Calu3 (cell line): ENCODE measurements at regions not wholly inside any gene's neighbourhood (a gene's known extent, or its start where the extent isn't known, plus 50 kb on each side); places are given as distances from the start of the nearest gene placed in this dataset.

ENCODE experiments used
- BruUV-seq: library from RNA; stranded (reverse); fragments of 400-500 nt; replicated peaks from 2 replicates; lab custom pipeline; 2021; lab: Mats Ljungman, UMichigan
- CTCF ChIA-PET: fragments of 300-600 bp; sonication (Branson Sonifier 250); formaldehyde crosslinking; loops from one replicate; lab custom pipeline; 2022; ENCODE audit warnings: antibody characterized with exemption; lab: Charles Lee
- DNase-seq: peaks from one replicate; pipeline ENCODE4 v3.0.0; 2022
- H3K27ac Mint-ChIP-seq: one replicate; pipeline ENCODE4 v1.8.0; 2022; ENCODE audit warnings: mixed read lengths; ENCODE audit not compliant: unreplicated experiment
- H3K27me3 Mint-ChIP-seq: one replicate; pipeline ENCODE4 v1.8.0; 2022; ENCODE audit warnings: mixed read lengths; ENCODE audit not compliant: unreplicated experiment
- H3K36me3 Mint-ChIP-seq: one replicate; pipeline ENCODE4 v1.8.0; 2022; ENCODE audit warnings: mild to moderate bottlenecking, moderate library complexity, mixed read lengths; ENCODE audit not compliant: insufficient read depth, unreplicated experiment
- H3K4me1 Mint-ChIP-seq: one replicate; pipeline ENCODE4 v1.8.0; 2022; ENCODE audit warnings: mild to moderate bottlenecking, low read depth, mixed read lengths; ENCODE audit not compliant: unreplicated experiment
- H3K4me3 Mint-ChIP-seq: one replicate; pipeline ENCODE4 v1.8.0; 2022; ENCODE audit warnings: mild to moderate bottlenecking, low read depth, moderate library complexity, mixed read lengths; ENCODE audit not compliant: unreplicated experiment
- H3K9me3 Mint-ChIP-seq: one replicate; pipeline ENCODE4 v1.8.0; 2022; ENCODE audit warnings: low read depth, mixed read lengths; ENCODE audit not compliant: unreplicated experiment
- intact Hi-C: fragments of 100-400 bp; cut with micrococcal nuclease; formaldehyde crosslinking; loops from one replicate; pipeline ENCODE4 v1.10.0; 2022; ENCODE audit not compliant: unreplicated experiment
- TF ChIP-seq, protein P1 (sequence below): fragments of 200-600 bp; IDR thresholded peaks from one replicate; pipeline ENCODE4 v1.8.0; 2022; ENCODE audit warnings: antibody characterized with exemption; ENCODE audit not compliant: unreplicated experiment

GRCh38 chr18:60062396-60062795, 162.6 kb downstream of the PMAIP1 start:
- H3K4me1 Mint-ChIP-seq: no peaks in the 10 kb centered on the region
- BruUV-seq: no TSS peak
- no peaks in the 10 kb centered on the region for H3K27me3 Mint-ChIP-seq
- no peaks in the 10 kb centered on the region for H3K36me3 Mint-ChIP-seq
- intact Hi-C loops: no loop called here
- DNase-seq: no peak
- TF ChIP-seq, protein P1, sequence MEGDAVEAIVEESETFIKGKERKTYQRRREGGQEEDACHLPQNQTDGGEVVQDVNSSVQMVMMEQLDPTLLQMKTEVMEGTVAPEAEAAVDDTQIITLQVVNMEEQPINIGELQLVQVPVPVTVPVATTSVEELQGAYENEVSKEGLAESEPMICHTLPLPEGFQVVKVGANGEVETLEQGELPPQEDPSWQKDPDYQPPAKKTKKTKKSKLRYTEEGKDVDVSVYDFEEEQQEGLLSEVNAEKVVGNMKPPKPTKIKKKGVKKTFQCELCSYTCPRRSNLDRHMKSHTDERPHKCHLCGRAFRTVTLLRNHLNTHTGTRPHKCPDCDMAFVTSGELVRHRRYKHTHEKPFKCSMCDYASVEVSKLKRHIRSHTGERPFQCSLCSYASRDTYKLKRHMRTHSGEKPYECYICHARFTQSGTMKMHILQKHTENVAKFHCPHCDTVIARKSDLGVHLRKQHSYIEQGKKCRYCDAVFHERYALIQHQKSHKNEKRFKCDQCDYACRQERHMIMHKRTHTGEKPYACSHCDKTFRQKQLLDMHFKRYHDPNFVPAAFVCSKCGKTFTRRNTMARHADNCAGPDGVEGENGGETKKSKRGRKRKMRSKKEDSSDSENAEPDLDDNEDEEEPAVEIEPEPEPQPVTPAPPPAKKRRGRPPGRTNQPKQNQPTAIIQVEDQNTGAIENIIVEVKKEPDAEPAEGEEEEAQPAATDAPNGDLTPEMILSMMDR: no peak
- CTCF ChIA-PET: no interaction called here
- H3K27ac Mint-ChIP-seq: no peak overlapping the region
- peaks cover 3% of the 10 kb centered on the region for H3K9me3 Mint-ChIP-seq
- H3K4me3 Mint-ChIP-seq: no peak overlapping the region

DNA sequence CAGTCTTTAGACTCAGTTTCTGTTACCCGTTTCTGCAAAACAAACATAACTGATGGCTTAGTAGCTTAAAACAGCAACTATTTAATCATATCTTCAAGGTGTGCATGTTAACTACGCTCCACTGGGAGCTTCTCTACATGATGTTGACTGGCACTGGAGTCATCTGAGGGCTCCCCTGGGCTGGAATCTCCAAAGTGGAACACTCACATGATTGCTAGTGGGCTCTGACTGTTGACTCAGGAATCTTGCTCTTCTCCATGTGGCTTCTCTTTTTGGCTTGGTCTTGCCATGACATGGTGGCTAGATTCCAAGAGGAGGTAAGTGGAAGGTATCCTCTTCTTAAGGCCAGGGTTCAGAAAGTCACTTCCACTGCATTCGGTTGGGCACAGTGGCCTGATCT, 160.8 kb downstream of the PMAIP1 start:
- no TSS peak for BruUV-seq
- CTCF ChIA-PET: no interaction called here
- TF ChIP-seq, protein P1: no peak
- Mint-ChIP-seq H3K36me3 (no peaks in the 10 kb centered on the region), H3K4me1 (no peaks in the 10 kb centered on the region), H3K27ac (no peak overlapping the region), H3K4me3 (no peak overlapping the region), H3K27me3 (no peaks in the 10 kb centered on the region), H3K9me3 (peaks cover 6% of the 10 kb centered on the region)
- DNase-seq: no peak
- intact Hi-C loops: no loop called here

DNA sequence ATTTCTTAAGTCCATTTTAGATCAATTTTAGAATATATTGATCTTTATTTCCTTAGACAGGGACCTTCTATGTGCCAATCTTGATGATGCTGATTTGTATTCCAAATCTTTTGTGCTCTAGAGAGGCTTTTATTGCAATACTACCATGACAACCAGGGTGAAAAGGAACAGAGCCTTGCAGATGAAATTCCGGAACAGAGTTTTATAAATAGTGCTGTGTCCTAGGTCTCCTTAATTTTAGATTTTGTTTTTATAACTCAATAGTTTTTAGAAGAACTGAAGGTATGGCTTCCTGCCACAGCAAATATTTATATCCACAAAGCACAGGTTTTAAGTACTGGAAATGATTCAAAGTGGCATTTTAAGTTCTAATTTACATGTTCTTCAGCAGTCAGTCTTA, 160.2 kb downstream of the PMAIP1 start:
- Mint-ChIP-seq H3K4me3 (no peak overlapping the region), H3K27ac (no peak overlapping the region), H3K4me1 (no peaks in the 10 kb centered on the region), H3K9me3 (peaks cover 6% of the 10 kb centered on the region), H3K36me3 (no peaks in the 10 kb centered on the region), H3K27me3 (no peaks in the 10 kb centered on the region)
- no TSS peak for BruUV-seq
- intact Hi-C loops: no loop called here
- CTCF ChIA-PET: no interaction called here
- TF ChIP-seq, protein P1: no peak
- DNase-seq: no peak

- DNase-seq: no peak
- CTCF ChIA-PET: no interaction called here
- intact Hi-C loops: no loop called here
- Mint-ChIP-seq H3K4me1 (no peaks in the 10 kb centered on the region), H3K27ac (no peak overlapping the region), H3K9me3 (peaks cover 6% of the 10 kb centered on the region), H3K4me3 (no peak overlapping the region), H3K27me3 (no peaks in the 10 kb centered on the region), H3K36me3 (no peaks in the 10 kb centered on the region)
- no TSS peak for BruUV-seq
- TF ChIP-seq, protein P1: no peak
These were observed 159.4 kb downstream of the PMAIP1 start for GRCh38 chr18:60059216-60059615.
